Neuronal stem cell (in vitro differentiated cells): ENCODE measurements at regions not wholly inside any gene's neighbourhood (a gene's known extent, or its start where the extent isn't known, plus 50 kb on each side); places are given as distances from the start of the nearest gene placed in this dataset.

Experiments
- DNase-seq: peaks from one replicate; pipeline ENCODE4 v3.0.0-alpha.2; 2013; ENCODE audit warnings: low spot score
- H2AFZ ChIP-seq: one replicate; pipeline ENCODE4 v1.6.1; 2013; ENCODE audit warnings: mild to moderate bottlenecking, low read length, inconsistent platforms
- H2AK5ac ChIP-seq: 2 replicates; pipeline ENCODE4 v1.6.1; 2013; ENCODE audit warnings: low read depth, mild to moderate bottlenecking, inconsistent platforms, low read length, moderate library complexity, mixed read lengths
- H2BK120ac ChIP-seq: 2 replicates; pipeline ENCODE4 v1.6.1; 2013; ENCODE audit warnings: low read depth, mild to moderate bottlenecking, inconsistent platforms, low read length, moderate library complexity, mixed read lengths
- H2BK12ac ChIP-seq: one replicate; pipeline ENCODE4 v1.6.1; 2013; ENCODE audit warnings: low read length, inconsistent platforms
- H2BK15ac ChIP-seq: 2 replicates; pipeline ENCODE4 v1.6.1; 2013; ENCODE audit warnings: mild to moderate bottlenecking, low read length, inconsistent platforms, mixed read lengths
- H2BK5ac ChIP-seq: one replicate; pipeline ENCODE4 v1.6.1; 2013; ENCODE audit warnings: inconsistent platforms, mild to moderate bottlenecking, low read length, moderate library complexity
- H3K14ac ChIP-seq: one replicate; pipeline ENCODE4 v1.6.1; 2013; ENCODE audit warnings: low read length, inconsistent platforms
- H3K18ac ChIP-seq: 2 replicates; pipeline ENCODE4 v1.6.1; 2013; ENCODE audit warnings: low read length, inconsistent platforms
- H3K23ac ChIP-seq: 2 replicates; pipeline ENCODE4 v1.6.1; 2013; ENCODE audit warnings: low read depth, mild to moderate bottlenecking, mixed read lengths, low read length, inconsistent platforms; ENCODE audit not compliant: poor library complexity
- H3K27ac ChIP-seq: replicated peaks from 3 replicates; pipeline ENCODE4 v1.5.1; 2013; ENCODE audit warnings: low read length, inconsistent platforms
- H3K27me3 ChIP-seq, 3 experiments: 2 replicates each; pipeline ENCODE4 v1.6.1; 2013; ENCODE audit warnings: low read length in 3 of 3, mild to moderate bottlenecking in 2 of 3, inconsistent platforms in 1 of 3, low read depth in 1 of 3, mixed read lengths in 1 of 3, moderate library complexity in 1 of 3; ENCODE audit not compliant: control insufficient read depth in 3 of 3, insufficient read depth in 3 of 3
- H3K36me3 ChIP-seq, 2 donors: replicated peaks in 1 of 2; 2 replicates each; pipeline ENCODE4 v1.6.1; 2013; ENCODE audit warnings: low read length in 2 of 2; ENCODE audit not compliant: control insufficient read depth in 2 of 2, insufficient read depth in 2 of 2
- H3K4ac ChIP-seq: 2 replicates; pipeline ENCODE4 v1.6.1; 2013; ENCODE audit warnings: inconsistent platforms, mild to moderate bottlenecking, low read length, moderate library complexity
- H3K4me1 ChIP-seq, 2 donors: 1 replicate in 1 of 2; 2 replicates in 1 of 2; pipeline ENCODE4 v1.6.1; 2013; ENCODE audit warnings: low read length in 2 of 2, low read depth in 1 of 2; ENCODE audit not compliant: control insufficient read depth in 2 of 2, insufficient read depth in 1 of 2
- H3K4me2 ChIP-seq: one replicate; pipeline ENCODE4 v1.6.1; 2013; ENCODE audit warnings: mild to moderate bottlenecking, low read length, inconsistent platforms; ENCODE audit not compliant: insufficient read depth, poor library complexity, severe bottlenecking
- H3K4me3 ChIP-seq, 2 donors: 2 replicates each; pipeline ENCODE4 v1.5.1; 2013; ENCODE audit warnings: low read length in 2 of 2, mild to moderate bottlenecking in 2 of 2, inconsistent platforms in 1 of 2, moderate library complexity in 1 of 2
- H3K79me1 ChIP-seq: one replicate; pipeline ENCODE4 v1.6.1; 2013; ENCODE audit warnings: low read depth, mild to moderate bottlenecking, inconsistent platforms, low read length, moderate library complexity
- H3K9ac ChIP-seq: one replicate; pipeline ENCODE4 v1.6.1; 2013; ENCODE audit warnings: mild to moderate bottlenecking, low read depth, low read length, inconsistent platforms; ENCODE audit not compliant: poor library complexity
- H3K9me3 ChIP-seq, 2 donors: replicated peaks in 1 of 2; 2 replicates each; pipeline versions ENCODE3 to v1.6.1; 2013; ENCODE audit warnings: low read length in 2 of 2, mild to moderate bottlenecking in 2 of 2, inconsistent platforms in 1 of 2, low read depth in 1 of 2, mixed read lengths in 1 of 2, moderate library complexity in 1 of 2; ENCODE audit not compliant: control insufficient read depth in 2 of 2, insufficient read depth in 1 of 2
- H4K8ac ChIP-seq: one replicate; pipeline ENCODE4 v1.6.1; 2013; ENCODE audit warnings: low read depth, mild to moderate bottlenecking, inconsistent platforms, low read length, moderate library complexity
- H4K91ac ChIP-seq: one replicate; pipeline ENCODE4 v1.6.1; 2013; ENCODE audit warnings: low read length, low read depth, mild to moderate bottlenecking, inconsistent platforms; ENCODE audit not compliant: poor library complexity
- WGBS, 2 donors: extraction: QIAGEN DNeasy Blood & Tissue Kit; methylation state at CpG; one replicate each; pipeline ENCODE4 v1.1.7; 2013; ENCODE audit warnings: missing lambda C conversion rate in 2 of 2, mixed read lengths in 1 of 2; ENCODE audit not compliant: insufficient read length in 2 of 2, insufficient replicate concordance in 1 of 2; ENCODE audit errors: extremely low coverage in 2 of 2; 5-methylcytosine and 5-hydroxymethylcytosine counted together

- H2AK5ac ChIP-seq: no peak overlapping the region
- H3K14ac ChIP-seq: no peak overlapping the region
- H3K4ac ChIP-seq: no peak overlapping the region
- no peak overlapping the region for H3K4me3 ChIP-seq
- no peak overlapping the region for H2AFZ ChIP-seq
- DNase-seq: no peak
- H3K9me3 ChIP-seq: no peaks in the 10 kb centered on the region
- peaks cover 0 to 3% of the 10 kb centered on the region in 2 donors for H3K4me1 ChIP-seq
- no peak overlapping the region for H3K27ac ChIP-seq
- H3K9ac ChIP-seq: no peak overlapping the region
- no peaks in the 10 kb centered on the region for H3K36me3 ChIP-seq
- H3K18ac ChIP-seq: no peak overlapping the region
- no peak overlapping the region for H2BK5ac ChIP-seq
- no peak overlapping the region for H4K91ac ChIP-seq
- no peak overlapping the region for H2BK12ac ChIP-seq
- H3K23ac ChIP-seq: no peak overlapping the region
- no peak overlapping the region for H3K4me2 ChIP-seq
- no peak overlapping the region for H4K8ac ChIP-seq
- H2BK15ac ChIP-seq: no peak overlapping the region
- no CpG with 5 or more reads among the region's 1 CpG for WGBS, 2 donors
- H3K79me1 ChIP-seq: no peaks in the 10 kb centered on the region
- no peaks in the 10 kb centered on the region for H3K27me3 ChIP-seq
- H2BK120ac ChIP-seq: no peak overlapping the region
Measured at GRCh38 chr12:89845767-89846166, 137.1 kb upstream of the ATP2B1 start.

GRCh38 chr12:89845366-89845765, 136.7 kb upstream of the ATP2B1 start:
- H3K27me3 ChIP-seq: no peaks in the 10 kb centered on the region
- no peak overlapping the region for H2BK5ac ChIP-seq
- H3K4me1 ChIP-seq: peaks cover 0 to 3% of the 10 kb centered on the region in 2 donors
- H4K8ac ChIP-seq: no peak overlapping the region
- H3K9ac ChIP-seq: no peak overlapping the region
- H4K91ac ChIP-seq: no peak overlapping the region
- H2BK12ac ChIP-seq: no peak overlapping the region
- no peak overlapping the region for H3K14ac ChIP-seq
- no peaks in the 10 kb centered on the region for H3K79me1 ChIP-seq
- H3K27ac ChIP-seq: no peak overlapping the region
- no peaks in the 10 kb centered on the region for H3K36me3 ChIP-seq
- no peak overlapping the region for H2BK15ac ChIP-seq
- no peak overlapping the region for H3K4me2 ChIP-seq
- DNase-seq: no peak
- WGBS, 2 donors: no CpG with 5 or more reads among the region's 3 CpGs
- H2BK120ac ChIP-seq: no peak overlapping the region
- no peak overlapping the region for H3K4ac ChIP-seq
- no peak overlapping the region for H3K4me3 ChIP-seq
- no peak overlapping the region for H2AFZ ChIP-seq
- H3K9me3 ChIP-seq: no peaks in the 10 kb centered on the region
- H2AK5ac ChIP-seq: no peak overlapping the region
- H3K18ac ChIP-seq: no peak overlapping the region
- H3K23ac ChIP-seq: no peak overlapping the region

- no peak overlapping the region for H4K91ac ChIP-seq
- no peaks in the 10 kb centered on the region for H3K79me1 ChIP-seq
- no peak overlapping the region for H2BK120ac ChIP-seq
- no peak overlapping the region for H3K27ac ChIP-seq
- H2BK12ac ChIP-seq: no peak overlapping the region
- no peak overlapping the region for H2AK5ac ChIP-seq
- no peaks in the 10 kb centered on the region for H3K36me3 ChIP-seq
- no peak overlapping the region for H2BK15ac ChIP-seq
- H4K8ac ChIP-seq: no peak overlapping the region
- H3K4me2 ChIP-seq: no peak overlapping the region
- no CpG with 5 or more reads among the region's 1 CpG for WGBS, 2 donors
- H3K18ac ChIP-seq: no peak overlapping the region
- H2AFZ ChIP-seq: no peak overlapping the region
- H3K27me3 ChIP-seq: no peaks in the 10 kb centered on the region
- no peak overlapping the region for H3K4ac ChIP-seq
- H3K9ac ChIP-seq: no peak overlapping the region
- no peak overlapping the region for H3K23ac ChIP-seq
- no peak overlapping the region for H3K4me3 ChIP-seq
- no peak overlapping the region for H3K14ac ChIP-seq
- H3K4me1 ChIP-seq: peaks cover 0 to 2% of the 10 kb centered on the region in 2 donors
- no peaks in the 10 kb centered on the region for H3K9me3 ChIP-seq
- no peak overlapping the region for H2BK5ac ChIP-seq
- no peak for DNase-seq
Measured at GRCh38 chr12:89844539-89844938, 135.9 kb upstream of the ATP2B1 start.

- Histone ChIP-seq H4K91ac (no peak overlapping the region), H4K8ac (no peak overlapping the region), H3K23ac (no peak overlapping the region), H3K18ac (no peak overlapping the region), H3K9me3 (no peaks in the 10 kb centered on the region), H2AFZ (no peak overlapping the region), H3K79me1 (no peaks in the 10 kb centered on the region), H3K27ac (no peak overlapping the region), H3K36me3 (no peaks in the 10 kb centered on the region), H3K4me3 (no peak overlapping the region), H3K4ac (no peak overlapping the region), H3K4me1 (no peaks in the 10 kb centered on the region), H3K9ac (no peak overlapping the region), H2BK5ac (no peak overlapping the region), H2BK120ac (no peak overlapping the region), H2BK15ac (no peak overlapping the region), H3K27me3 (no peaks in the 10 kb centered on the region), H3K14ac (no peak overlapping the region), H3K4me2 (no peak overlapping the region), H2BK12ac (no peak overlapping the region), H2AK5ac (no peak overlapping the region)
- no peak for DNase-seq
- no CpG with 5 or more reads among the region's 4 CpGs for WGBS, 2 donors
Measured at GRCh38 chr12:89840162-89840922, 131.7 kb upstream of the ATP2B1 start.
